ENCODE measurements at regions not wholly inside any gene's neighbourhood (a gene's known extent, or its start where the extent isn't known, plus 50 kb on each side); places are given as distances from the start of the nearest gene placed in this dataset.

DNA sequence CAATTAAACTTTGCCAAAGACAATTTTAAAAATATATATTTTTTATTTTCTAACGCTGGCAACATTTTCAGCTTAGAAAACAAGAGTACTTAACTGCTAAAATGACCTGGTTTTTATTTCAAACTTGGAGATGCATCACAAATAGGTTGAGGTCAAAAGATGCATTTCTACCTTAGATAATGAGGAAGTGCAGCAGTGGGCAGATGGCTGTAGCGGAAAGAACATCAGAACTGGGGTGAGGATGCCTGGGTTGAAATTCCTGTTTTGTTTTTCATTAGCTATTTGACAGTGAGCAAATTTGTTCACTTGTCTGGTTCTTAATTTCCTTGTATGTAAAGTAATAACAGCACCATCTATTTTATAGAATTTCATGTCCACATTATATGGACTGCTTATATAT is 524.8 kb upstream of the KLF4 start:
- Histone ChIP-seq H3K9me3 (no peaks in the 10 kb centered on the region), H3K27ac (no peak overlapping the region), H3K4me3 (no peak overlapping the region), H3K27me3 (no peaks in the 10 kb centered on the region), H3K36me3 (no peaks in the 10 kb centered on the region), H3K4me1 (no peaks in the 10 kb centered on the region)
- ATAC-seq (ENCODE audit: low FRiP score in 2 of 2) = no peak
- WGBS, 2 donors = 95 to 97% methylated on average over 2 of the region's 2 CpGs
- DNase-seq = no peak
- no peak for TF ChIP-seq POLR2AphosphoS5 (IDR thresholded peaks at IDR 0.05)
- TF ChIP-seq, protein P1, sequence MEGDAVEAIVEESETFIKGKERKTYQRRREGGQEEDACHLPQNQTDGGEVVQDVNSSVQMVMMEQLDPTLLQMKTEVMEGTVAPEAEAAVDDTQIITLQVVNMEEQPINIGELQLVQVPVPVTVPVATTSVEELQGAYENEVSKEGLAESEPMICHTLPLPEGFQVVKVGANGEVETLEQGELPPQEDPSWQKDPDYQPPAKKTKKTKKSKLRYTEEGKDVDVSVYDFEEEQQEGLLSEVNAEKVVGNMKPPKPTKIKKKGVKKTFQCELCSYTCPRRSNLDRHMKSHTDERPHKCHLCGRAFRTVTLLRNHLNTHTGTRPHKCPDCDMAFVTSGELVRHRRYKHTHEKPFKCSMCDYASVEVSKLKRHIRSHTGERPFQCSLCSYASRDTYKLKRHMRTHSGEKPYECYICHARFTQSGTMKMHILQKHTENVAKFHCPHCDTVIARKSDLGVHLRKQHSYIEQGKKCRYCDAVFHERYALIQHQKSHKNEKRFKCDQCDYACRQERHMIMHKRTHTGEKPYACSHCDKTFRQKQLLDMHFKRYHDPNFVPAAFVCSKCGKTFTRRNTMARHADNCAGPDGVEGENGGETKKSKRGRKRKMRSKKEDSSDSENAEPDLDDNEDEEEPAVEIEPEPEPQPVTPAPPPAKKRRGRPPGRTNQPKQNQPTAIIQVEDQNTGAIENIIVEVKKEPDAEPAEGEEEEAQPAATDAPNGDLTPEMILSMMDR (IDR thresholded peaks at IDR 0.05) = no peak
- no peak for TF ChIP-seq POLR2A (IDR thresholded peaks at IDR 0.05)
- no peak for TF ChIP-seq EP300 (IDR thresholded peaks at IDR 0.05)

DNA sequence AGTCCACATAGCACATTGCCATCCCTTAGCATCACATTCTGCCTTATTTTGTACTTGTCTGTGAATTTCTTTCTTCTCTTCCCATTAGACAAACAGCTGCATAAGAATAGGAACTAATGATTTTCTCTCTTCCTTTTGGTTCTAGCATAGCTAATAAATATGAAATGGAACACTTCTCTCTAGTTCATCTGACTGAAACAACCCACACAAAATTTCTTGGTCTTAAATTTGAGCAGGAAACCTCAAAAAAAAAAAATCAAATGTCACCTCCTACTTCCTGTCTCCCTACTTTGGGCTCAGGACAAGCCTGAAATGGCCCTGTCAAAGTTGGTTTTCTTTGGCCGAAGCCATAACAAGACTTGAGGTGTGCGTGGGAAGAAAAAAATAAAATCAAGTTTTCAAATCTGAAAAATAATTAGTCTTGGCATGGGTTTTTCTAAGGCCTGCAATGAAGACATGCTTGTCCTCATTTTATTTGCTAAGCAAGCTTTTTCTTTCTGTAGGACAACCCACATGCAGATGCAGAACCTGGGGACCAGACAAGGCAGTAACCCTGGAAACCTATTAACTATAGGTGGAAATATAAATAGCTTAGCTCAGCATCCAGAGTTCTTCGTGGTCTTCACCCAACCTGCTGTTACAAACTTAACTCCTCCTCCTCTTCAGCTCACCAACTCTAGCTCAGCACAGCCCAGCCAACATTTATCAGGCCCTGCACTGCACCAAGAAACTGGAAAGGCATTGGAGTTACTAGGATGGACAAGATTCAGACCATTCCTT is 523.5 kb upstream of the KLF4 start:
- H3K27me3 ChIP-seq = no peaks in the 10 kb centered on the region
- no peak overlapping the region for H3K4me3 ChIP-seq
- H3K36me3 ChIP-seq = no peaks in the 10 kb centered on the region
- ATAC-seq (ENCODE audit: low FRiP score in 2 of 2) = no peak
- DNase-seq = no peak
- WGBS, 2 donors = 73 to 84% methylated on average over 3 of the region's 3 CpGs
- H3K4me1 ChIP-seq = no peaks in the 10 kb centered on the region
- H3K9me3 ChIP-seq = no peaks in the 10 kb centered on the region
- H3K27ac ChIP-seq = no peak overlapping the region
- TF ChIP-seq, protein P1 (IDR thresholded peaks at IDR 0.05) = no peak
- TF ChIP-seq EP300 (IDR thresholded peaks at IDR 0.05) (no peak), POLR2AphosphoS5 (IDR thresholded peaks at IDR 0.05) (no peak), POLR2A (IDR thresholded peaks at IDR 0.05) (no peak)

DNA sequence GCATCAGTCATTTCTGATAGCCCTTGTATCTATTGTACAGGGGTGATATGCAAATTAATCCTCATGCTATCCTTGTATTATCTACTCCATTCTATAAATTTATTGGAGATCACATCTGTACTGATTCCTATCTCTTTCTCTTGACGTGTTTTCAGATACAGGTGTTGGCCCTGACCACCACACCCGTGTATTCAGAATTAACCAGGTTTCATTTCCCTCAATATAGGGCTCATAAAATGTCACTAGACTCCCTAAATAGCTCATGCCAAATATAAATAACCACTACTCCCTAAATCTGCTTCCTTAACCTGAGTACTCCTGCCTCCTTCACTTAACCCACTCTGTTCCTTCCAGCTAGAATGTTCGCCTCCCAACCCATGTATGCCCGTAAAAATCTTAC is 522.8 kb upstream of the KLF4 start:
- DNase-seq (no peak), ATAC-seq (ENCODE audit: low FRiP score in 2 of 2) (no peak)
- TF ChIP-seq POLR2AphosphoS5 (IDR thresholded peaks at IDR 0.05) (no peak), EP300 (IDR thresholded peaks at IDR 0.05) (no peak), POLR2A (IDR thresholded peaks at IDR 0.05) (no peak)
- TF ChIP-seq, protein P1 (IDR thresholded peaks at IDR 0.05) = no peak
- Histone ChIP-seq H3K4me1 (no peaks in the 10 kb centered on the region), H3K4me3 (no peak overlapping the region), H3K9me3 (no peaks in the 10 kb centered on the region), H3K27me3 (no peaks in the 10 kb centered on the region), H3K36me3 (no peaks in the 10 kb centered on the region), H3K27ac (no peak overlapping the region)
- 93% methylated on average over 4 of the region's 4 CpGs for WGBS, 2 donors

DNA sequence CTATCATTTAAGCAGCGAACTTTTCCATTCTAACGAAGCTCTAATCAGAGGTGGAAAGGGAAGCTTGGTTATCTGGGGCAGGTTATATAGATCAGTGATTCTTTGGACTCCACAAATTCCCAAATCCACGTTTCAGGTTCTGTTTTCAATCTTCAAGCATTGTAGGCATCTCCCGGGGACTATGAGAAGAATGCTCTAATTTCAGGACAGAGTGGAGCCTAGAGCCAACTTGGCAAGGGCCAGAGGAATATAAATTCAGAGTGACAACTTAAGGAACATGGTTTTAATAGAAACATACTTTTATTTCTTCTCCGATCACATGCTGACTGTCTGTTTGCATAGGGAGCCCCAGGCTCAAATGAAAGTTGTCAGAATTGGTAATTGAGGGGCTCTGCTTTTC is 514.0 kb upstream of the KLF4 start:
- no peaks in the 10 kb centered on the region for H3K9me3 ChIP-seq
- H3K27me3 ChIP-seq = no peaks in the 10 kb centered on the region
- ATAC-seq (ENCODE audit: low FRiP score in 2 of 2) (no peak), DNase-seq (no peak)
- TF ChIP-seq, protein P1 (IDR thresholded peaks at IDR 0.05) = no peak
- TF ChIP-seq POLR2AphosphoS5 (IDR thresholded peaks at IDR 0.05) = no peak
- TF ChIP-seq POLR2A (IDR thresholded peaks at IDR 0.05) = no peak
- TF ChIP-seq EP300 (IDR thresholded peaks at IDR 0.05) = no peak
- H3K4me3 ChIP-seq = no peak overlapping the region
- no peaks in the 10 kb centered on the region for H3K4me1 ChIP-seq
- 78 to 80% methylated on average over 5 of the region's 5 CpGs for WGBS, 2 donors
- H3K36me3 ChIP-seq = no peaks in the 10 kb centered on the region
- no peak overlapping the region for H3K27ac ChIP-seq
